IPS DF 6.9 (cell line): ENCODE measurements at regions not wholly inside any gene's neighbourhood (a gene's known extent, or its start where the extent isn't known, plus 50 kb on each side); places are given as distances from the start of the nearest gene placed in this dataset.

Experiments
- DNase-seq: peaks from one replicate; pipeline ENCODE4 v3.0.0-alpha.2; 2013; ENCODE audit warnings: low read depth, low spot score
- H3K27ac ChIP-seq: one replicate; pipeline ENCODE4 v1.5.1; 2013; ENCODE audit warnings: low read length, control low read depth
- H3K27me3 ChIP-seq: 2 replicates; pipeline ENCODE4 v1.6.1; 2013; ENCODE audit warnings: mild to moderate bottlenecking, low read length; ENCODE audit not compliant: control insufficient read depth, insufficient read depth
- H3K36me3 ChIP-seq: 2 replicates; pipeline ENCODE4 v1.6.1; 2013; ENCODE audit warnings: low read length; ENCODE audit not compliant: control insufficient read depth, insufficient read depth
- H3K4me1 ChIP-seq: 2 replicates; pipeline ENCODE4 v1.6.1; 2013; ENCODE audit warnings: low read length; ENCODE audit not compliant: control insufficient read depth, insufficient read depth
- H3K4me3 ChIP-seq: 2 replicates; pipeline ENCODE4 v1.5.1; 2013; ENCODE audit warnings: mild to moderate bottlenecking, low read length
- H3K9me3 ChIP-seq: 2 replicates; pipeline ENCODE4 v1.6.1; 2013; ENCODE audit warnings: low read length, inconsistent platforms; ENCODE audit not compliant: control insufficient read depth, insufficient read depth
- WGBS: extraction: QIAGEN DNeasy Blood & Tissue Kit; methylation state at CpG from one replicate; pipeline ENCODE4 v1.1.7; 2013; ENCODE audit warnings: mixed read lengths, missing lambda C conversion rate; ENCODE audit not compliant: insufficient read length, insufficient coverage; 5-methylcytosine and 5-hydroxymethylcytosine counted together

DNA sequence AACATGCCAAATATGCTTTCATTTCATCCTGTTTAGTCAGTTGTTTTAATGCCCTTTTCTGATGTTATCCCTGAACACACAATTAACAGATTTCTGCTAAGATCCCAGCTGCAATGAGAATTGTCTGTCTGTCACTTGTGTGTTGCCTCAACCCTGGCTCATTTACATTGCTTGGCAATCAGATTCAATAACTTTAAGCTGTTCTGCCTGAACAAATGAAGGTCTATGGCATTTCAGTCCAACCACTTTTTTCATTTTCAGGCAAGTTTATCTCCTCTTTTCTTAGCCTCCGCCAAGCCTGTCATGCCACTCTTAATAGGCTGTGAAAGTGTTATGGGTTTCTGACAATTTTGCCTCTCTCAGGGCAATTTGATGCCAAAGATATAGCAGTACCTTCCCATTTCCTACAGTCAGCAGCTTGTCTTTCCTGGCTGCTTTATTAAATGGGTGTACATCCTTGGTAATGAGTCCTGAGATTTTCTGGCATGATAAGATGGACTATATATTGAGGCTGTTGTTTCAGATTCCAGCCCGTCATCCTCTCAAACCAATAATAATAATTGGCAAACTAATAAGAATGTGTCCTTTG, 68.7 kb upstream of the ADAMTS9 start:
- no CpG with 5 or more reads among the region's 2 CpGs for WGBS
- Histone ChIP-seq H3K36me3 (no peaks in the 10 kb centered on the region), H3K4me1 (no peaks in the 10 kb centered on the region), H3K9me3 (no peaks in the 10 kb centered on the region), H3K27ac (no peak overlapping the region), H3K4me3 (no peak overlapping the region), H3K27me3 (no peaks in the 10 kb centered on the region)
- no peak for DNase-seq

DNA sequence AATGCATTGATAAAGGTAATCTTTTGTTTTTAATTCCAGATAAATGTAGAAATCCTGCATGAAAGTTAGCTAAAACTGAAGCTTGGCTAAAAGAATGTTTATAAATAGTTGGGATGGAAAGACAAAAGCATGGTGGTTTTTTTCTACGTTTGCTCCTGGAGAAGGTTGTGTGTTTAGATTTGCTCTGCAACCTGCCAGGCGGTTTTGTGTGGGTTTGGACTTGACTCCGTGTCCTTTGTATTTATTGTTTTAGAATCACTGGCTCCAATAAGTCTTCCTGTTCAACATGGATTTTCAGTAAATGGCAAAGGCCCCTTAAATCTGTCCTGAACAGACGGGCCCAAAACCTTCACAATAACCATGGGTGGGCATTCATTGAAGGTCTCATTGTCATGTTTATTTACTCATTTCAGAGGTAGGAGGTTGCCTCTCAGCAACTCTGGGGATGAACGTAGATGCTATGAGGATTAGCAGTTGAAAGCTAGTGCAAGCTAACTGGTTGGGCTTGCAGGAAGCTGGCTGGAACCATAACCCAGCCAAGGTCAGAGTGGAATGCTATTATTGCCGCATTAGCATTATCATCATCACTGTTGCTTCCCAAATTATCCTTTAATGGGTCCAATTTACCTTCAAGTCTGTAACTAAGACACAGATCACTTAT, 60.6 kb upstream of the ADAMTS9 start:
- Histone ChIP-seq H3K4me3 (no peak overlapping the region), H3K4me1 (peaks cover 1% of the 10 kb centered on the region; the same call in 1 of the 2 replicates), H3K27ac (no peak overlapping the region), H3K27me3 (no peaks in the 10 kb centered on the region), H3K9me3 (no peaks in the 10 kb centered on the region), H3K36me3 (no peaks in the 10 kb centered on the region)
- peak; percentile 29 for DNase-seq
- WGBS = no CpG with 5 or more reads among the region's 6 CpGs

DNA sequence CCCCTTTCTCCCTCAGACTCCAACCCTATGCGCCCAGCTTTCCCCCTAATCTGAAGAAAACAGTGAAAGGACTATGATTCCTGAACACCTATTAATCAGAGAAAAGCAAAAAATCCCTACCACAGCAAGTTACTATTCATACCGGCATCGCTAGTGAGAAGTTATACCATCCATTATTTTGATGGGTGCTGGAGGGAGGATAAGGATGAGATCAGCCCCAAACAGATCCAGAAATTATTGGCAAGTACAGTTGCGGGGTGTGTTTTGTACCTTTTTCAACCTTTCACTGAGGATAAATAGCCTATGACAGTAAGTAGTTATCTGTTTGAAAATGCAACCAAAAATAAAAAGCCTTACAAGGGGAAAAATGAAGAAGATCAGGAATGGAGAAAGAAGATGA, 59.9 kb upstream of the ADAMTS9 start:
- Histone ChIP-seq H3K36me3 (no peaks in the 10 kb centered on the region), H3K4me1 (peaks cover 1% of the 10 kb centered on the region; the same call in 1 of the 2 replicates), H3K4me3 (no peak overlapping the region), H3K27ac (no peak overlapping the region), H3K9me3 (no peaks in the 10 kb centered on the region), H3K27me3 (no peaks in the 10 kb centered on the region)
- DNase-seq = no peak
- no CpG with 5 or more reads among the region's 4 CpGs for WGBS

DNA sequence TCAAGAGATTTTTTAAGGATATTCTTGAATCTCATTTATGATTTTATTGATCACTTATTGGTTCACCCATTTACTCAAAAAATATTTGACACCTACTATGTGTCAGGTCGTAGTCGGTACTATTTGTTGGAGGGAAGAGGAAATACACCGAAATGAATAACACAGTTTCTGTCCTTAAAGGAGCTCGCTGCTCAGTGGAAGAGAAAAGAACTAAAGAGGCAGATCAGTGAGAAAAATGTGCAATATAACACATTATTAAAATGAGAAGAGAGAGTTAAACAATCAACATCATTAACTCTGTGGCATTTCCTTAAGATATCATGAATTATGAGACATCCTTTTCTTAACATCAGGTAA, 56.1 kb upstream of the ADAMTS9 start:
- WGBS = no CpG with 5 or more reads among the region's 4 CpGs
- H3K4me3 ChIP-seq = no peak overlapping the region
- no peaks in the 10 kb centered on the region for H3K36me3 ChIP-seq
- no peak for DNase-seq
- no peaks in the 10 kb centered on the region for H3K9me3 ChIP-seq
- no peaks in the 10 kb centered on the region for H3K27me3 ChIP-seq
- H3K27ac ChIP-seq = no peak overlapping the region
- peaks cover 1% of the 10 kb centered on the region; the same call in 1 of the 2 replicates for H3K4me1 ChIP-seq

DNA sequence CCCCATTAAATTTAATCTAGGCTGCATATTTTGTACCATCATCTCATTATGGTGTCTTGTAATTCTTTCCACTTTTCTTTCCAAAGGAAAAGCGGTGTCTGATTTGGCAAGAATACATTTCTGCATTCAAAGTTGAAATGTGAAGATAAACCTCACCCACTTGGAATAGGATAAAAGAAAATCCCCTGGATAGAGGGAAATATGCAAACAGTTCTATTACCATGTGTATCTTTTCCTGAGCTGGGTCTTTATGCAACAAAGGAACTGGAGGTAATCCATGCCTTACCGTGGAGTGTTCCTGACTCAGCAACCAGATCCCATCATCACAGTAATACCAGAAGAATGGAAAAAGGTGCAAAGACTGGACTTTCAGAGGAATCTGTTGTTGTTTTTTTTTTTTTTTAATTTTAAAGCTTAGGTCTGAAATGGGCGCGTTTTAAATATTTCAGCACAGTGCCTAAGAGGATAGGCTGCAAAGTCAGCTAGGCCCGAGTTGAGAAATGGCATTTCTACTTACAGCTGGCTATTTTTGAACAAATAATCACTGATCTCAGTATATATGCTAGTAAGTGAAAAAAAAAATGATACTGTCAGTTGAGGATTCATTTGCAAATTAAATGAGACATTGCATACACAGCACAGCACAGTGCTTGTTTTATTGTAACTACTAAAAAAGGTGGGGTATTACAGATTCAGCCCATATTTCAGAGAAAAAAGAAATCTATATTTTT, 55.5 kb upstream of the ADAMTS9 start:
- no peaks in the 10 kb centered on the region for H3K36me3 ChIP-seq
- DNase-seq = no peak
- no peak overlapping the region for H3K27ac ChIP-seq
- H3K27me3 ChIP-seq = no peaks in the 10 kb centered on the region
- no peak overlapping the region for H3K4me3 ChIP-seq
- H3K4me1 ChIP-seq = no peaks in the 10 kb centered on the region; the same call in 1 of the 2 replicates
- WGBS = no CpG with 5 or more reads among the region's 5 CpGs
- H3K9me3 ChIP-seq = no peaks in the 10 kb centered on the region

DNA sequence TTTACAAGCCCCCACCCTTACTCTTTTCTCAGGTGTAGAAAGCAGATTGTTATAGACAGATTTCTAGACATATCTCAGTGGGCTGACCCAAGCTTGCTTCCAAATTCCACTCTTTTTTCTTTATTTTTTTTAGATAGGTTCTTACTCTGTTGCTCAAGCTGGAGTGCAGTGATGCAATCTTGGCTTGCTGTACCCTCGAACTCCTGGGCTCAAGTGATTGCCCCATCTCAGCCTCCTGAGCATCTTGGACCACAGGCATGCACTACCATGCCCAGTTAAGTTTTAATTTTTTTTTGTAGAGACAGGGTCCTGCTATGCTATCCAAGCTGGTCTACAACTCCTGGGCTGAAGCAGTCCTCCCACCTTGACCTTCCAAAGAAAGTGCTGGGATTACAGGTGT, 53.5 kb upstream of the ADAMTS9 start:
- Histone ChIP-seq H3K27ac (no peak overlapping the region), H3K9me3 (no peaks in the 10 kb centered on the region), H3K4me1 (no peaks in the 10 kb centered on the region; the same call in 1 of the 2 replicates), H3K4me3 (no peak overlapping the region), H3K27me3 (no peaks in the 10 kb centered on the region), H3K36me3 (no peaks in the 10 kb centered on the region)
- WGBS = no CpG with 5 or more reads among the region's 1 CpG
- no peak for DNase-seq

DNA sequence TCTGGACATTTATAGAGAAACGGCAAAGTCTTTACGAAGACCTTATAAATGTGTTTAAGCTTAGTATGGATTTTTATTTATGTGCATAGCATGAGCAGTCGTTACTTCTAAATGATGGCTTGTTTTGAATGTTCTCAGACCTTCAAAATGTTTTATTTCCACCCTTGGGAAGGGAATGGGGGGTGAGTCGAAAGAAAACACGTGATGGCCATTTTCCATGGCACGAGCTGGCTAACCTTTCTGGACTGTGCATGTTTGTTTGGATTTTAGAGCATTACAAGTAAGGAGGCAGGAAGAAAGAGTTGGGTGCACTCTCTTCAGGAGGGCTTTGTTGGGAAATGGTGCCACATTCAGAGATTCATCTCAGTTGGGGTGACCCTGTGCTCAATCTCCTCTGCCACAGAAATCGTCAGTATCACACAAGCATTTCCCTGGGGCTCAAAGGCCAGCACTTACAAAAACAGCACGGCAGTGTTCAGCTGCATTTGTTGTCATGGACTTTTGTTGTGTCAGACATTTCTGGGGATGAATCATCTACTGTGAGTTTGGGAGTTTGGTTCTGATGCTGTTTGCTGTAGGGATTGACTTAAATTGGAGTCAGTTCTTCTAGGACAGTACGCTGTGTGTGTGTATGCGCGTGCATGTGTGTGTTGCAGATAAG, 52.3 kb upstream of the ADAMTS9 start:
- H3K27ac ChIP-seq = no peak overlapping the region
- no peaks in the 10 kb centered on the region; the same call in 1 of the 2 replicates for H3K4me1 ChIP-seq
- no peaks in the 10 kb centered on the region for H3K27me3 ChIP-seq
- no peak overlapping the region for H3K4me3 ChIP-seq
- WGBS = no CpG with 5 or more reads among the region's 11 CpGs
- DNase-seq = no peak
- no peaks in the 10 kb centered on the region for H3K9me3 ChIP-seq
- no peaks in the 10 kb centered on the region for H3K36me3 ChIP-seq
